ENCODE measurements at regions not wholly inside any gene's neighbourhood (a gene's known extent, or its start where the extent isn't known, plus 50 kb on each side); places are given as distances from the start of the nearest gene placed in this dataset.

GRCh38 chr4:136476753-136477152, 1055.5 kb downstream of the PCDH18 start:
- no peak for FAIRE-seq

- no peak for FAIRE-seq
Measured at GRCh38 chr4:136471051-136471450, 1061.2 kb downstream of the PCDH18 start.

DNA sequence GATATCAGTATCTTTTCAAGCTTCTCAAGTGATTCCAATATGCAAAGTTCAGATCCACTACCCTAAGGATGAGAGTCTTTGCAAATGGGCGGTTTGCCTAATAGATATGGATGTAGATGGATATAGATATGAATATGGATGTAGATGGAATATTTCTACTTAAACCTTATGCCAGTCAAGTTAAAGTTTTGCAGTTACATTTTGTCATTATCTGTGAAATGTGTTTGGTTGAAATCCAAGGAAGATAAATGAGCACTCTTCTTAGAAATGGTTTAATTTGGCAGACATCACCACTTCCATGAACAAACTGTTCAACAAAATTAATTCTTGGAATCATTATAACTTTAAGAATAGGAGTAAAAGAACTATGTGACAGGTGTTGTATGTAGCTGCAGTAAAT, 1066.6 kb downstream of the PCDH18 start:
- FAIRE-seq, result no peak

GRCh38 chr4:136463941-136464340, 1068.4 kb downstream of the PCDH18 start:
- FAIRE-seq, result no peak

GRCh38 chr4:136461533-136461932, 1070.8 kb downstream of the PCDH18 start:
- no peak for FAIRE-seq

GRCh38 chr4:136458326-136458725, 1074.0 kb downstream of the PCDH18 start:
- no peak for FAIRE-seq

- FAIRE-seq, result no peak
Measured at GRCh38 chr4:136457577-136457976, 1074.7 kb downstream of the PCDH18 start.

DNA sequence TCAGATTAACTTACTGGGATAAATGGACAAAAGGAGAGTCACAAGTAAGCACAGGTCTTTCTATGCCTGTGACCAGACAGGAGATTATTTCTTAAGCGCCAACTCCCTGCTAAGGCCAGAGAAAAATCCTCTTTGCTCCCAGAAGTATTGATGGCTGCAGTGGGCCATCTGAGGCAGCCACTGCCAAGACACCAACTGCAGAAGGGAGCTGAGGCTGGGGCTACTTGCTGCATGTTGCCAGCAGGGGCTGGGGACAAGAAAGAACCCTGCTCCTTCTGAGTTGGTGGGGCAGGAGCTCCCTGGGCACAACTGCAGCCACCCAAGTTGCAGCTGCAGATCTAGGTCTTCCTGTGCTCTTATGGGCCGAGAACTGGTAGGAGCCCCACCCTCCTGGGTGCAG, 1075.3 kb downstream of the PCDH18 start:
- no peak for FAIRE-seq

GRCh38 chr4:136443006-136443405, 1089.3 kb downstream of the PCDH18 start:
- no peak for FAIRE-seq

GRCh38 chr4:136442447-136442846, 1089.8 kb downstream of the PCDH18 start:
- no peak for FAIRE-seq

DNA sequence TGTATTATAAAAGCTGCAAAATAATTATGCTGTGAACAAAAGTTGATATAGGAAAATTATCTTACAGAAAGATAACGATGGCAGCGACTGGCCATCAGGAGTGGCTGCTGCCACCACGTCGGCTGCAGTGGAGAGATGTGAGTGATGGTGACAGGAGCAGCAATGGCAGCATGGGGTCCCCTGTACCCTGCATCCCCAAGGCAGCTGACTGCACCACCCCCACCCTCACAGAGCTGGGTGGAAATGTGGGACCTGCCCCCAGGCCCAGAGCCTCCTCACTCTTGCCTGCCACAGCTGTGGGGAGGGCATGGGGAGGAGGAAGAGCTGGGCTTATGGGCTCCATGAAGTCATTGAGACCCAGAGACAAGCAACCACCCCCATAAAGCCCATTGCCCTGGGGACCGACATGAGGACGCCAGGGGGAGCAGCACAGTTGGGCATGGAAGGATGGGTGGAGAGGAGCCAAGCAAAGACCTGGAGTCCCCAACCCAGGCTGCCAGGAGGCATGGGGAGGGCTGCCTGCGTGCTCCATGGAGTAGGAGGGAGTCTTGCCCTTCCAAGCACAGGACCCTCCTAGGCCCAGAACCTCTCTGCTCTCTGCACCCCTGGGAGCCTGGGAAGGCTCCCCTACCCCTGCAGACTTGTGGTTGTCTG, 1090.5 kb downstream of the PCDH18 start:
- FAIRE-seq, result no peak

DNA sequence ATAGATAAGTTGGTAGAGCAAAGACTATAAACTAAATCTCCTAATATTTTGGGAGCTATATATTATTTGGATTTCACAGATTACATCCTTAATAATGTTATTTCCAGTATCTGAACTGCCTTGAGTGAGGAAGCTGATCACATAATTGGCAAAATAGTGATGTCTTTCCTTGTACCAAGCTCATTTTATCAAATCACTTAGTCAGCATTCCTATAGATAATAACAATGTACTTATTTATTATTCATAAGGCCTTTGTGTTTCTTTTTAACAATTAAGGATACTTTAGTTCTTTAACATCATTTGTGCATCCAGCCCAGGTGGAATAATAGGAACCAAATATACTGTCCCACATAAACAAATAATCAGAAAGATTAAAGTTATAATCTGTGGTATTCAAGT, 1093.6 kb downstream of the PCDH18 start:
- FAIRE-seq, result no peak

- no peak for FAIRE-seq
Measured at GRCh38 chr4:136424052-136424451, 1108.2 kb downstream of the PCDH18 start.

- no peak for FAIRE-seq
Measured at GRCh38 chr4:136414981-136415380, 1117.3 kb downstream of the PCDH18 start.

- no peak for FAIRE-seq
Measured at GRCh38 chr4:136412708-136413107, 1119.6 kb downstream of the PCDH18 start.

GRCh38 chr4:136400829-136401228, 1131.5 kb downstream of the PCDH18 start:
- FAIRE-seq, result no peak

GRCh38 chr4:136395212-136395722, 1137.0 kb downstream of the PCDH18 start:
- FAIRE-seq, result no peak

DNA sequence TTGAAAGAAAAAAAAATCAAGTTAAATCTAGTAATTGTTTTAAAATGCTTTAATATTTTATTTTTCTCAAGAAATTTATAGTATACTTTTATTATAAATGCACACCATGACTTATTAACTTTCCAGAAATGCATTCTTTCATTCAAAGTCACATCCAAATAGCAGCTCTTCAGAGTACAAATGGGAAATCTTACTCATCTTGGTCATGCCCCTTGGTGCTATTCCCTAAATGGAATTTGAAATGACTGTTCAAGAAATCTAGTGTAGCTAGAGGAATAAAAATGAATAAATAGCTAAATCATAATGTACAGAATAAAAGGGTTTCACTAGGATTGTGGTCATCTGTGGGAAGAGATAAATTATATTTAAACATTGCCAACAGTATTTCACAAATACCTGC, 1139.7 kb downstream of the PCDH18 start:
- no peak for FAIRE-seq

DNA sequence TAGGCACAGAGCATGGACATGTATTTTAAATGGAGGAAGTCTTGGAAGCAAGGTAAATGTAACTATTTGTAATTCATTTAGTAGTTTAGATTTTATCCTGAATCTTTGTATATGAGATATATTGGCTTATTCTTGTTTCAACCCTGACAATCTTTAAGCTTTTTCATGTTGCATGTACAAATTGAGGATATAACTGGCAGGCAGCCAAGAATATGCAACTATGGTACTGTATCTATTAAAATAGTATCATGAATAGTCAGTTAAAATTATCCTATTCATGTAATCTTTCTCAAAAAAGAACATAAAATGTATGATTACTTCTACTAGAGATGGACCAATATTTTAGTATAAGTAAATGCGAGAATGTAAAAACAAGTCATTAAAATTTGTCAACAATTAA, 1141.5 kb downstream of the PCDH18 start:
- FAIRE-seq, result no peak

GRCh38 chr4:136383082-136383481, 1149.2 kb downstream of the PCDH18 start:
- no peak for FAIRE-seq

DNA sequence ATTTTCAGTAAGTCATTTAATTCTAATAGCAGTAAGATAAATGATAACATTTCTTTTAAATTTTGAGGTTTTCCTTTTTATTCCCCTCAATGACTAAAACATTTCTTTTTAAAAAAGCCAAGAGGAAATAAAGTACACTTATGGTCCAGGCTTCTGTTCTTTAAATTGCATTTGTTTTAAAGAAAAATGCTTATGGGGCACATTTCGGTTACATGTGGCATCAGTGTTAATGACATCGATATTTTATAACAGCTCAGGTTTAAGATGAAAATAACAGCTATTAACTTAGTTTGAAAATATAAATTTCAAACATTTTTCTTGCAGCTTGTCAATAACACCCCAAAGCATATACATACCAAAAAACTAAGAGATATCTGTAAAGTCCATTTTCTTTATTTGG, 1161.1 kb downstream of the PCDH18 start:
- no peak for FAIRE-seq

- FAIRE-seq, result no peak
Measured at GRCh38 chr4:136369073-136369472, 1163.2 kb downstream of the PCDH18 start.

GRCh38 chr4:136357556-136357955, 1174.7 kb downstream of the PCDH18 start:
- no peak for FAIRE-seq

- FAIRE-seq, result no peak
Measured at GRCh38 chr4:136355970-136356369, 1176.3 kb downstream of the PCDH18 start.

GRCh38 chr4:136343340-136343739, 1189.0 kb downstream of the PCDH18 start:
- FAIRE-seq, result no peak
